ENCODE measurements at regions not wholly inside any gene's neighbourhood (a gene's known extent, or its start where the extent isn't known, plus 50 kb on each side); places are given as distances from the start of the nearest gene placed in this dataset.

DNA sequence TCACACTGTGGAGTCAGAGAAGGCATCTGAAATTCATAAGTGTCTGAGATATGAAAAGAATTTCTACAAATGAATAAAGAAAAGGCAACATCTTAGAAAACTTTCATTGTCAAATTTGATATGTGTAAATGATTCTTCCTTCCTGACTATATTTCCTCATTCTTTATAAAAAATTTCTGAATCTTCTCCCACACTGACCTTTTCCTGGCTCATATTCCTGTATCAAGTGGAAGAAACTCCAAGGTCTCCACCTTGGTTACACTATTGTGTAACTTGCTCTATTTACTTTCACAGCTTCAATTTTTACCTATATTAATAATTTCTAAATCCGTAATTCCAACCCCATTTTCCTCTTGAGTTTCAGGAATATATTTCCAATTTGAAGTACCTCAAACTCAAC, 93.5 kb upstream of the FBXL7 start:
- TF ChIP-seq EZH2 (IDR thresholded peaks at IDR 0.05; ENCODE audit: insufficient read depth, low read length): no peak
- TF ChIP-seq, protein P1, sequence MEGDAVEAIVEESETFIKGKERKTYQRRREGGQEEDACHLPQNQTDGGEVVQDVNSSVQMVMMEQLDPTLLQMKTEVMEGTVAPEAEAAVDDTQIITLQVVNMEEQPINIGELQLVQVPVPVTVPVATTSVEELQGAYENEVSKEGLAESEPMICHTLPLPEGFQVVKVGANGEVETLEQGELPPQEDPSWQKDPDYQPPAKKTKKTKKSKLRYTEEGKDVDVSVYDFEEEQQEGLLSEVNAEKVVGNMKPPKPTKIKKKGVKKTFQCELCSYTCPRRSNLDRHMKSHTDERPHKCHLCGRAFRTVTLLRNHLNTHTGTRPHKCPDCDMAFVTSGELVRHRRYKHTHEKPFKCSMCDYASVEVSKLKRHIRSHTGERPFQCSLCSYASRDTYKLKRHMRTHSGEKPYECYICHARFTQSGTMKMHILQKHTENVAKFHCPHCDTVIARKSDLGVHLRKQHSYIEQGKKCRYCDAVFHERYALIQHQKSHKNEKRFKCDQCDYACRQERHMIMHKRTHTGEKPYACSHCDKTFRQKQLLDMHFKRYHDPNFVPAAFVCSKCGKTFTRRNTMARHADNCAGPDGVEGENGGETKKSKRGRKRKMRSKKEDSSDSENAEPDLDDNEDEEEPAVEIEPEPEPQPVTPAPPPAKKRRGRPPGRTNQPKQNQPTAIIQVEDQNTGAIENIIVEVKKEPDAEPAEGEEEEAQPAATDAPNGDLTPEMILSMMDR (IDR thresholded peaks at IDR 0.05; ENCODE audit: insufficient read depth, low read depth, low read length): no peak

Data from astrocyte (in vitro differentiated cells and primary cell).